Keratinocyte (primary cell): ENCODE measurements at regions not wholly inside any gene's neighbourhood (a gene's known extent, or its start where the extent isn't known, plus 50 kb on each side); places are given as distances from the start of the nearest gene placed in this dataset.

Source experiments
- EZH2 ChIP-seq: IDR thresholded peaks from one replicate; pipeline ENCODE4 v1.6.1; 2012; ENCODE audit warnings: inconsistent platforms, mild to moderate bottlenecking, low read length, moderate library complexity
- TF ChIP-seq, protein P1 (sequence below), 3 experiments: IDR thresholded peaks in 1 of 3; conservative IDR thresholded peaks in 1 of 3; optimal IDR thresholded peaks in 1 of 3; 2 replicates in 2 of 3; 3 replicates in 1 of 3; pipeline versions ENCODE3 to v1.5.1; 2011; ENCODE audit warnings: low read length in 3 of 3, mild to moderate bottlenecking in 3 of 3, moderate library complexity in 2 of 3, control low read depth in 1 of 3, inconsistent platforms in 1 of 3; ENCODE audit not compliant: insufficient read depth in 2 of 3; ENCODE audit errors: extremely low read depth in 1 of 3

DNA sequence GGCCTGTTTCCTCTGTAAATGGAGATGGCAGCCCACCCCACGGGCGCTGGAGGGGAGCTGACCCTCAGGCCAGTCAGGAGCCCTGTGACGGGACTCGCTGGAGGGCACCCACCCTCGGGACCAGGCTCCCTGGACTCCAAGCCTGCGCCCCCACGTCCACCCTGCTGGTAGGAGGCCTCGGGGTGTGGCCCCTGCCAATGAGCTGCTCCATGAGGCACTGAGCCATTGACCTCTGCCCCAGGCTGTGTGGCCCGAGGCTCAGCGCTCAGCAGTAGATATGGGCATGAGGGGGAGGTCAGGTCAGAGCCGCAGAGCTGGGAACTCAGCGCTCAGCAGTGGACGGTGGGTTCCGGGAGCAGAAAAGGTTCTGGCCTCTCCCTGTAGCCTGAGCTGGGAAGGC, 52.3 kb upstream of the EGFL7 start:
- TF ChIP-seq, protein P1, sequence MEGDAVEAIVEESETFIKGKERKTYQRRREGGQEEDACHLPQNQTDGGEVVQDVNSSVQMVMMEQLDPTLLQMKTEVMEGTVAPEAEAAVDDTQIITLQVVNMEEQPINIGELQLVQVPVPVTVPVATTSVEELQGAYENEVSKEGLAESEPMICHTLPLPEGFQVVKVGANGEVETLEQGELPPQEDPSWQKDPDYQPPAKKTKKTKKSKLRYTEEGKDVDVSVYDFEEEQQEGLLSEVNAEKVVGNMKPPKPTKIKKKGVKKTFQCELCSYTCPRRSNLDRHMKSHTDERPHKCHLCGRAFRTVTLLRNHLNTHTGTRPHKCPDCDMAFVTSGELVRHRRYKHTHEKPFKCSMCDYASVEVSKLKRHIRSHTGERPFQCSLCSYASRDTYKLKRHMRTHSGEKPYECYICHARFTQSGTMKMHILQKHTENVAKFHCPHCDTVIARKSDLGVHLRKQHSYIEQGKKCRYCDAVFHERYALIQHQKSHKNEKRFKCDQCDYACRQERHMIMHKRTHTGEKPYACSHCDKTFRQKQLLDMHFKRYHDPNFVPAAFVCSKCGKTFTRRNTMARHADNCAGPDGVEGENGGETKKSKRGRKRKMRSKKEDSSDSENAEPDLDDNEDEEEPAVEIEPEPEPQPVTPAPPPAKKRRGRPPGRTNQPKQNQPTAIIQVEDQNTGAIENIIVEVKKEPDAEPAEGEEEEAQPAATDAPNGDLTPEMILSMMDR (optimal IDR thresholded peaks at IDR 0.05 in 1 of 3, IDR thresholded peaks at IDR 0.05 in 1 of 3, conservative IDR thresholded peaks at IDR 0.05 in 1 of 3; ENCODE audit: extremely low read depth in 1 of 3, insufficient read depth in 2 of 3, low read length in 3 of 3) = no peak
- TF ChIP-seq EZH2 = no peak
